ENCODE measurements at regions not wholly inside any gene's neighbourhood (a gene's known extent, or its start where the extent isn't known, plus 50 kb on each side); places are given as distances from the start of the nearest gene placed in this dataset.
"Not testable (repeated sequence)": the region's sequence is repeated elsewhere in the genome, so short reads cannot be mapped to it uniquely, and the experiment has no call there.

- not testable (repeated sequence) for H3K36me3 ChIP-seq (ENCODE audit: insufficient read depth, low read length); H3K4me3 ChIP-seq (ENCODE audit: low read length); H3K9me3 ChIP-seq (ENCODE audit: low read length); H3K27me3 ChIP-seq (ENCODE audit: insufficient read depth, low read length); H3K4me1 ChIP-seq (ENCODE audit: insufficient read depth, low read length); H2AFZ ChIP-seq (ENCODE audit: low read depth, low read length)
Observed at GRCh38 chr11:106531648-106532047, 454.2 kb downstream of the AASDHPPT start.

GRCh38 chr11:106533046-106533445 is 455.6 kb downstream of the AASDHPPT start:
- H3K36me3 ChIP-seq (ENCODE audit: insufficient read depth, low read length), result no peaks in the 10 kb centered on the region
- H3K9me3 ChIP-seq (ENCODE audit: low read length), result no peaks in the 10 kb centered on the region
- no peaks in the 10 kb centered on the region for H3K27me3 ChIP-seq (ENCODE audit: insufficient read depth, low read length)
- no peak overlapping the region for H2AFZ ChIP-seq (ENCODE audit: low read depth, low read length)
- no peaks in the 10 kb centered on the region for H3K4me1 ChIP-seq (ENCODE audit: insufficient read depth, low read length)
- no peak overlapping the region for H3K4me3 ChIP-seq (ENCODE audit: low read length)

GRCh38 chr11:106540001-106540400 is 462.5 kb downstream of the AASDHPPT start:
- Histone ChIP-seq H3K36me3 (ENCODE audit: insufficient read depth, low read length) (no peaks in the 10 kb centered on the region), H3K4me3 (ENCODE audit: low read length) (no peak overlapping the region), H2AFZ (ENCODE audit: low read depth, low read length) (no peak overlapping the region), H3K9me3 (ENCODE audit: low read length) (no peaks in the 10 kb centered on the region), H3K4me1 (ENCODE audit: insufficient read depth, low read length) (no peaks in the 10 kb centered on the region), H3K27me3 (ENCODE audit: insufficient read depth, low read length) (no peaks in the 10 kb centered on the region)

- Histone ChIP-seq H3K9me3 (ENCODE audit: low read length) (no peaks in the 10 kb centered on the region), H3K27me3 (ENCODE audit: insufficient read depth, low read length) (no peaks in the 10 kb centered on the region), H3K36me3 (ENCODE audit: insufficient read depth, low read length) (no peaks in the 10 kb centered on the region), H3K4me1 (ENCODE audit: insufficient read depth, low read length) (peaks cover 3% of the 10 kb centered on the region), H2AFZ (ENCODE audit: low read depth, low read length) (no peak overlapping the region), H3K4me3 (ENCODE audit: low read length) (no peak overlapping the region)
Observed at GRCh38 chr11:106548406-106548805, 469.9 kb downstream of the GUCY1A2 start.

DNA sequence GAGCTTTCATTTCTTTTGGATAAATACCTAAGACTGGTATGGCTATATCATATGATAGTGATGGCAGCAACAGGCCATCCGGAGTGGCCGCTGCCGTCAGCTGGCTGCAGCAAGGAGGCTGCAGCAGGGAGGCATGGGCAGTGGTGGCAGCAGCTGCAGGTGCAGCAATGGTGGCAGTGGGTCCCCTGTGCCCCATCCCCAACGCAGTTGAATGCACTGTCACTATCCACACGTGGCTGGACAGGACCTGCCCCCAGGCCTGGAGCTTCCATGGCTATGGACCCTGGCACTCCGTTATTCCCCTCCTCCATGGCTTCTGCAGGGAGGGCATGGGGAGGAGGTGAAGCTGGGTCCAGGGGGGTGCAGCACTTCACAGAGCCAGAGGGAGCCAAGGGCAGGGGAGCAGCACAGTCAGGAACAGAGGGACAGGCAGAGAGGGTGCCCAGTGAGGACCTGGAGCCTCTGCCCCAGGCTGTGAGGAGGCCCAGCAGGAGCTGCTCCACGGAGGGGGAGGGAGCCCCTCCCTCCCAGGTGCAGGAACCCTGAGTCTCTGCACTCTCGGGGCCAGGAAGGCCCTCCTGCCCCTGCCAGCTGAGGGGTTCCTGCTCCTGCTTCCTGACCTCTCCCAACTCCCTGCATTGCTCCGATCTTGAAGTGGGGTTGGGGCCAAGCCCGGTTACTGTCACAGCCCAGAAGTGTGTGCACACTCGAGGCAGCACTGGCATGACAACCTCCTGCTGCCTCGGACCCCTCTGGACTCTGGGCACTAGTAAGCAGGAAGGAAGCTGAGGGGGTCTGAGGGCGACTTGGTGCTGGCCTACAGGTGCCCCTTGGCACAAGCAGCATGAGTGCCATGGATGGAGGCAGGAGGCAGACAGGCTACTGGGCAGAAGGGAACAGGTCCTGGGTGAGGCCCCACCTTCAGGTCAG is 466.3 kb downstream of the GUCY1A2 start:
- no peaks in the 10 kb centered on the region for H3K27me3 ChIP-seq (ENCODE audit: insufficient read depth, low read length)
- H3K9me3 ChIP-seq (ENCODE audit: low read length), result peaks cover 2% of the 10 kb centered on the region
- H3K4me3 ChIP-seq (ENCODE audit: low read length), result no peak overlapping the region
- H3K36me3 ChIP-seq (ENCODE audit: insufficient read depth, low read length), result no peaks in the 10 kb centered on the region
- H3K4me1 ChIP-seq (ENCODE audit: insufficient read depth, low read length), result peaks cover 3% of the 10 kb centered on the region
- no peak overlapping the region for H2AFZ ChIP-seq (ENCODE audit: low read depth, low read length)

DNA sequence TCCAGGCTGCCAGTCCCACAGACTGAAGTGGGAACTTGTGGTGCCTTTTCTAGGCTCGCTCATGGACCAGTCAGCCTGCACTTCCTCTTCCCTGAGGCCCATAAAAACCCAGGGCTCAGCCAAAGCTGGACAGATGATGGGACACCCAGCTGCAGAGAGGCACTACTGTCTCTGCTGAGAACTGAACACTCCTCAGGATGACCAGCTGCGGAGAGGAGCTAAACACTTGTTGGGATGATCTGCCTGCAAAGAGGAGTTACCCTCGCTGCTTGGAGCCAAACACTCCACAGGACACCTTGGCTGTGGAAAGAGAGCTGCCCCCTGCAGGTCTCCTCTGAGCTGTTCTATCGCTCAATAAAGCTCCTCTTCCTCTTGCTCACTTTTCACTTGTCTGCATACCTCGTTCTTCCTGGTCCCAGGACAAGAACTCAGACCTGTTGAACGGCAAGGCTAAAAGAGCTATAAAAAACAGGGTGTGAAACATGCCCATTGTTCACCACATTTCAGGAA is 465.5 kb downstream of the GUCY1A2 start:
- H3K4me1 ChIP-seq (ENCODE audit: insufficient read depth, low read length), result peaks cover 3% of the 10 kb centered on the region

DNA sequence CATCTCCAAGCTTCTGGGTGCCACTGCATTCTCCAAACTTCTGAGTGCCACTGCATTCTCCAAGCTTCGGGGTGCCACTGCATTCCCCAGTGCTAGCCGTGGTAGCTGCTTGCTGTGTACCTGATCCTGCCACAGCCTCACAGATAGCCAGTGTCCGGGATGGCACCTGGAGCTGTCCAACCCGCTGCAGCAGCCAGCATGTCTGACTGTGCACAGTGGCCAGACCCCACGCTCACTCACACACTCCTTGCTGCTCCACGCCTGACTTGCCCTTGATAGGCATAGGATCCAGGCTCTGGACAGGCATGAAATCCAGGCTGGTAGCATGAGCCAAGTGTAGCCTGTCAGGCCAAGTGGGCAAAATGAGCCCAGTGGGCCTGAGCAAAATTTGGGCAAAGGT is 465.0 kb downstream of the GUCY1A2 start:
- Histone ChIP-seq H3K4me1 (ENCODE audit: insufficient read depth, low read length) (peaks cover 3% of the 10 kb centered on the region), H3K4me3 (ENCODE audit: low read length) (no peak overlapping the region), H3K27me3 (ENCODE audit: insufficient read depth, low read length) (no peaks in the 10 kb centered on the region), H3K9me3 (ENCODE audit: low read length) (peaks cover 2% of the 10 kb centered on the region), H3K36me3 (ENCODE audit: insufficient read depth, low read length) (no peaks in the 10 kb centered on the region), H2AFZ (ENCODE audit: low read depth, low read length) (no peak overlapping the region)

More for the DNA sequence above, 465.5 kb downstream of the GUCY1A2 start:
- Histone ChIP-seq H3K36me3 (ENCODE audit: insufficient read depth, low read length) (no peaks in the 10 kb centered on the region), H3K9me3 (ENCODE audit: low read length) (peaks cover 2% of the 10 kb centered on the region), H3K4me3 (ENCODE audit: low read length) (no peak overlapping the region), H3K27me3 (ENCODE audit: insufficient read depth, low read length) (no peaks in the 10 kb centered on the region), H2AFZ (ENCODE audit: low read depth, low read length) (no peak overlapping the region)

- not testable (repeated sequence) for H3K9me3 ChIP-seq (ENCODE audit: low read length); H3K27me3 ChIP-seq (ENCODE audit: insufficient read depth, low read length); H3K4me3 ChIP-seq (ENCODE audit: low read length); H3K36me3 ChIP-seq (ENCODE audit: insufficient read depth, low read length); H2AFZ ChIP-seq (ENCODE audit: low read depth, low read length); H3K4me1 ChIP-seq (ENCODE audit: insufficient read depth, low read length)
Observed at GRCh38 chr11:106555566-106556250, 462.6 kb downstream of the GUCY1A2 start.

DNA sequence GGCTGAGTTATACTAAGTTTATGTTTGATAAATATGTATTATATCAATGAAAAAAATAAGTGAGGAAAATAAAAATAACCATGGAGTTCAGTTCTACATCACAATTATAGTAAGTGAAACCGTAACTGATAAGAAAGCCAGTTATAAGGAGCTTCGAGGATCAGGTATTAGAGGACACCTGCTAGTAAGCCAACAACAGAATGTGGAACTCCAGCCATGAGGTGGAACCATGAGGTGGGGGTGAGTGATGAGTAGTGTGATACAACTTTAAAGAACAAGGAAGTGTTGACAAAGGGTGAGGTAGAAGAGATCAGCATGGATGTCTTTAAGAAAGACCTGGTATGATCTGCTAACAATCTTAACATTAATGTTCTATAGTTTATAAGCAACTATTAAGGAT is 452.9 kb downstream of the GUCY1A2 start:
- H3K27me3 ChIP-seq (ENCODE audit: insufficient read depth, low read length), result no peaks in the 10 kb centered on the region
- no peak overlapping the region for H2AFZ ChIP-seq (ENCODE audit: low read depth, low read length)
- H3K4me1 ChIP-seq (ENCODE audit: insufficient read depth, low read length), result no peaks in the 10 kb centered on the region
- H3K9me3 ChIP-seq (ENCODE audit: low read length), result no peaks in the 10 kb centered on the region
- H3K36me3 ChIP-seq (ENCODE audit: insufficient read depth, low read length), result no peaks in the 10 kb centered on the region
- no peak overlapping the region for H3K4me3 ChIP-seq (ENCODE audit: low read length)

DNA sequence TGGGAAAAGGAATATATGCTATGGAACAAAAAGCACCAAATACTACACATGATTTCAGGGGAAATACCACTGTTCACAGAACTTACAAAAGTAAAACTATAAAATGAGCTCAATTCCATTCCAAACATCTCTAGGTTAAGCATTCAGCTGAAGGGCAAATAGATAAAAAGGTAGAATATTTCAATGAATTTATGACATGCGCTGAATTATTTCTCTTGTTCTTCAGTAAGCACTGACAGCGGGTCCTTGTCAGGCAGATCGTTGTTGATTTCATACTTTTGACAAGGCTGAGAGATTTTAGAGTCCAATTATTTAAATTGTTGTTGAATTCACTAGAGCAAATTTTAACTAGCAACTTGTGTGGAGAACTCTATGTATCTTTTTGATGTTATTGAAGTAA is 449.6 kb downstream of the GUCY1A2 start:
- H3K9me3 ChIP-seq (ENCODE audit: low read length), result no peaks in the 10 kb centered on the region
- H2AFZ ChIP-seq (ENCODE audit: low read depth, low read length), result no peak overlapping the region
- H3K4me1 ChIP-seq (ENCODE audit: insufficient read depth, low read length), result no peaks in the 10 kb centered on the region
- no peaks in the 10 kb centered on the region for H3K27me3 ChIP-seq (ENCODE audit: insufficient read depth, low read length)
- H3K4me3 ChIP-seq (ENCODE audit: low read length), result no peak overlapping the region
- H3K36me3 ChIP-seq (ENCODE audit: insufficient read depth, low read length), result no peaks in the 10 kb centered on the region

DNA sequence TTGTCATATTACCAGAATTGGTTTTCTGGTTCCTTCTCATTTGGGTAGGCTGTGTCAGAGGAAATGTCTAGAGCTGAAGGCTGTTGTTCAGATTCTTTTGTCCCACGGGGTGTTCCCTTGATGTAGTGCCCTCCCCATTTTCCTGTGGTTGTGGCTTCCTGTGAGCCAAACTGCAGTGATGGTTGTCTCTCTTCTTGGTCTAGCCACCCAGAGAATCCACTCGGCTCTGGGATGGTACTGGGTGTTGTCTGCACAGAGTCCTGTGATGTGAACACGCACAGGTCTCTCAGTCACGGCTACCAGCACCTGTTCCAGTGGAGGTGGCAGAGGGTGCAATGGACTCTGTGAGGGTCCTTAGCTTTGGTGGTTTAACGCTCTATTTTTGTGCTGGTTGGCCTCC is 440.9 kb downstream of the GUCY1A2 start:
- H2AFZ ChIP-seq (ENCODE audit: low read depth, low read length), result not testable (repeated sequence)

DNA sequence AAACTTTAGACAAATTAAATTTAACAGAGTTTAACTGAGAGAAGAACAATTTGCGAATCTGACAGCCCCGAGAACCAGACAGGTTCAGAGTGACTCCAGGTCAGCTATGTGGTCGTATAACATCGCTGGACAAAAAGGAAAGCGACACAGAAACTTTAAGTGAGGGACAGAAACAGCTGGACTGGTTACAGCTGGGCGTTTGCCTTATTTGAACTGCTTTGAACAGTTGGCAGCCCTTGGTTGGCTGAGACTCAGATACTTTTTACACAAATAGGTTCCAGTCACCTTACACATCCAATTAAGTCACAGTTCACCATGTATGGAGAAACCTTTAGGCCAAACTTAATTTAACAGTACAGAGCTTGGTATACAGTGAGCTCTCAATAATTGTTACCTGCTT is 436.9 kb downstream of the GUCY1A2 start:
- Histone ChIP-seq H3K9me3 (ENCODE audit: low read length) (no peaks in the 10 kb centered on the region), H2AFZ (ENCODE audit: low read depth, low read length) (no peak overlapping the region), H3K4me3 (ENCODE audit: low read length) (no peak overlapping the region), H3K36me3 (ENCODE audit: insufficient read depth, low read length) (no peaks in the 10 kb centered on the region), H3K4me1 (ENCODE audit: insufficient read depth, low read length) (no peaks in the 10 kb centered on the region), H3K27me3 (ENCODE audit: insufficient read depth, low read length) (no peaks in the 10 kb centered on the region)

More for the DNA sequence above, 440.9 kb downstream of the GUCY1A2 start:
- H3K9me3 ChIP-seq (ENCODE audit: low read length); H3K4me1 ChIP-seq (ENCODE audit: insufficient read depth, low read length); H3K36me3 ChIP-seq (ENCODE audit: insufficient read depth, low read length); H3K27me3 ChIP-seq (ENCODE audit: insufficient read depth, low read length); H3K4me3 ChIP-seq (ENCODE audit: low read length): not testable (repeated sequence)

DNA sequence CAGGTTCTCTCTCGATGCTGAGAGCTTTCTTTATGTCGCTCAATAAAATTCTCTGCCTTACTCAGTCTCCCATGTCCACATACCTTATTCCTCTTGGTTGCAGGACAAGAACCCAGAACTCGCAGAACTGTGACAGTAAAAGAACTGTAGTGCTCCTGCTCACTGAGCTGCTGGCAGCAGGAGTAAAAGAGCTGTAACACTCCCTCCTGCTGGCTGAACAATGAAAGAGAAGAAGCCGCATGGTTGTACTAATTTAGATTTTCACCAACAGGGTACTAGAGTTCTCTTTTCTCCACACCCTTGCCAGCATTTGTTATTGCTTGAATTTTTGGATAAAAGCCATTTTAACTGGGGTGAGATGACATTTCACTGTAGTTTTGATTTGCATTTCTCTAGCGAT is 433.2 kb downstream of the GUCY1A2 start:
- no peak overlapping the region for H2AFZ ChIP-seq (ENCODE audit: low read depth, low read length)
- H3K9me3 ChIP-seq (ENCODE audit: low read length), result no peaks in the 10 kb centered on the region
- H3K36me3 ChIP-seq (ENCODE audit: insufficient read depth, low read length), result no peaks in the 10 kb centered on the region
- H3K4me3 ChIP-seq (ENCODE audit: low read length), result no peak overlapping the region
- no peaks in the 10 kb centered on the region for H3K27me3 ChIP-seq (ENCODE audit: insufficient read depth, low read length)
- H3K4me1 ChIP-seq (ENCODE audit: insufficient read depth, low read length), result no peaks in the 10 kb centered on the region
